Stromal cell of bone marrow (primary cell): ENCODE measurements at regions not wholly inside any gene's neighbourhood (a gene's known extent, or its start where the extent isn't known, plus 50 kb on each side); places are given as distances from the start of the nearest gene placed in this dataset.
A peak's percentile ranks its signal among the peaks of the same experiment; 100 is the strongest.

Experiments
- DNase-seq: peaks from one replicate; pipeline ENCODE4 v3.0.0-alpha.2; 2012; ENCODE audit warnings: low read depth

DNA sequence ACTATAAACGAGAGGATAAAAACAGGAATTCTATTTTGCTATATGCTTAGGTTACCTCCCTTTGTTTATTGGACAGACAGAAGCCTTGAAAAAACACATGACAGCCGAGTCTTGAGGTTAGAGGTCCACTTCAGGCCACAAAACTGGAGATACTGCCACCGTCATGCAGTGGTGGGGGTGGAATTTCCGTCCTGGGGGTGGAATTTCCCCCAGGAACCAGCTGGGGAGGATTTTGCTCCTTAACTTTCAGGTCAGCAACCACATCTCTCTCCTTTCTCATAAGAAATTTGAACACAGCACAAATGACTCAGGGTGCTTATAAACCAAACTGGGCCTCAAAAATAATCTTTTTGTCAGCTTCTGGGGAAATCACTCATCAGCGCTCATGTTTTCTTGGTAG is 545.8 kb upstream of the ADAMTS9 start:
- DNase-seq = no peak

DNA sequence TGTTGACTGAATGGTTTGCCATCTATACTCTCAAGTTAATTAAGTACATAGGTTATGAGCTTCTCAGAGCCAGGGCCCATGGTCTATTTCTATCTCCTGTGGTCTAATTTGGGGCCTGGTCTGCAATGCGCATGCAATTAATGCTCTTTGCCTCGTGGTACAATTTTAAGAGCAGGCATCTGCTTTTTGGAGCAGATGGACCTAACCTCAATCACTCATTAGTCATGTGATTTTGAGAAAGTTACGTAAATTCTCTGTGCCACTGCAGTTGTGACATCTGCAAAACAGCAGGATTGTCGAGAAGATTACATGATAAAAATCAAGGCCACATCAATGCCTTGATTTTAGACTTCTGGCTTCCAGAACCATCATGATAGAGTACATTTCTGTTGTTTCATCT is 543.7 kb upstream of the ADAMTS9 start:
- DNase-seq = no peak

DNA sequence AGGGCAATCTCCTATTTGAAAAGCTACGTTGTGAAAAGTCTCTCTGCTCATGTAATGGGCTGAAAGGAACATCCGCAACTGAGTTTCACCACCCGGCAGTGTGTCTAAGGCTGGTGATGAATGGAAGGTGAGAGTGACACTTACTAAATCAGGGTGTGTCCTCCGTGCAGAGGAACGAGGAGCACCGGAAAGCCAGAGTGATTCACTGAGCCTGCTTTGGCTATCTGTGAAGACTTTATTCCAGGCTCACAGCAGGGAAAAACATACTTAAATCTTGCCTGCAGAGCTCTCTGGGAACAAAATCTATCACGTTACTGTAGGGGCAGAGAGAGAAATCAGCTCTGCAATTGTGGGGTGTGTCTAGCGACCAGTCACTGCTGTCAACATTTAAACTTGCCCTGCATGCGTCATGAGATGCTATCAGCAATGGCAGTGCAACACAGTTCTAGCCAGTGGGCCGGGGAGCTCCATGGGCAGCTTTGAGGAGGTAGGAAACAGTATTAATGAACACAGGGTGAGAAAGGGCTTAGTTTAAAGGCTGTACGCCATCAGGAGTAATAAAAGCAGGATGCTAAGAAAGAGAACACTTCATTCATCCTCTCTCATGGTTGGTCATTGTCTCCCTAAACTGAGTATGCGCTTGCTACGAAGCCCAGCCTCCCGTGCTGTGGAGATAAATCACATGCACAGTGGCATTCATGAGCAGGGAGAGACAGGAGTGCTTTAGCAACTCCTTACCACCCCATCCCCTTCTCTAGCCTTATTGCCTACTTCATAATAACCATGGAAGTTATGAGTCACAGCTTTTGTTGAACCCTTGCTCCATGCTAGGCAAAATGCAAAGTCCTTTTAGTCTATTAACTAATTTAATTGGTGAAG is 542.7 kb upstream of the ADAMTS9 start:
- no peak for DNase-seq

DNA sequence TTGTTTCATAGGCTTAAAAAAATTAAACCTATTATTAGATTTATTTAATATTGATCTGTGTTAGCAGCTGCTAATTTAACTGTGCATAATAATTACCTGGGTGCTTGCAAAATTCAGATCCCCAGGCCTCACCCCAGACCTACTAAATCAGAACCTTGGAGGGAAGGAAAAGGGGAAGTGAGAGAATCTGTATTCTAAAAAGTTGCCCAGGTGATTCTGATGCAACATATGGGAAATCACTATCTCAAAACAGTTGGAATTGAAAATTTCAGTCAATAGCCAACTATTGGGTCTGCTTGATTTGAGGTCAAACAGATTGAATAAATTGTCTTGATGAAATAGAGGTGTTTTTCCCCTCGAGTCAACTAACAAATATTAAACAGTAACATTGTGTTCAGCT is 538.5 kb upstream of the ADAMTS9 start:
- DNase-seq = no peak

DNA sequence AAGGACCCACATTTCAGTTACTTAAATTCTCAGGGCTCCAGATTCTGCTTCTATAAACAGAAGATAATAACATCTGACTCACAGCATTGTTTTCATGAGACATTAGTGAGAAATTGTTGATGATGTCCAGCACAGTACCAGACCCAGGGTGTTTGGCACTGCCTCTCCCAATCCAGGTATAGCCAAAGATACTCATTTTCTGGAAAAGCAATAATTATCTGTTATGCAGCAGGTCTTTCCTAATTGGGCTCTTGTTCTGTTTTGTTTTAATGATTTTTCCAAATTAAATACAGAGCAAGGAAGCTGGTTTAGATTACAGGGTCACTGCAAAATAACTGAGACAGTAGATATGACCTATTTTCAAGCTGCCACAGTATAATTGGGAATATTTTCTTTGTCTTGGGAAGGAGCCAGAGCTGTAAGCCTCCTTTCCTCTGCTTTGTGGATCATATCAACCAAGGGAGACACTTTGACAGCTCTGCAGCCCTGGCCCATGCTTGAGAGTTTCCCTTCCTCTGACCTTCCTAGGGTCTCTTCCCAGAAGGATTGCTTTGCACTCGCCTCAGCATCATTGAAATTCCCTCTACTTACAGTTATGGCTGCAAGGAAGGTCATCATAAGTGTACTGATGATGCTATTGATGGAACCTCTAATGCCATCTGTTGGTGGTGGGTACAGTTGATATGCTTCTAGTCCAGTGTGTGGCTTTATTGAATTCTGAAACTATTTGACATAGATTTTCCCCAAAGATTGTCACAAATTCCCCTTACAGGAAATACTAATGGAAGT is 522.4 kb upstream of the ADAMTS9 start:
- DNase-seq = no peak

DNA sequence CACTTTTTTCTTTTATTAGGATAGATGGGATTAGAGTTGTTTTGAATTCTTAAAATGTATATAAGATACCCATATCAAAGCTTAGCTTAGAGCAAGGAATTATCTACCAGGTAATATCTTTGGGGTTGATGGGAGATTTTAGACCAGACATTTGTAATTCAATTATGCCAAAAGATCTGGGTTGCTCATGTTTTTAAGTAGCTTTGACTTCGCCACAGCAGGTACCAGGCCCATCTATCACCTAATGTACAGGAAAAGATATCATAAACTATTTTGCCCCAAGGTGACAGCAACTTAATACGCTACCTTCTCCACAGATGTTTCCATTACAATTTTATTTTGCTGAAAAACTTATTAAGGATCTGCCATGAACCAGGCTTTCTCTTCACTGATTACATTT is 514.6 kb upstream of the ADAMTS9 start:
- DNase-seq = no peak

DNA sequence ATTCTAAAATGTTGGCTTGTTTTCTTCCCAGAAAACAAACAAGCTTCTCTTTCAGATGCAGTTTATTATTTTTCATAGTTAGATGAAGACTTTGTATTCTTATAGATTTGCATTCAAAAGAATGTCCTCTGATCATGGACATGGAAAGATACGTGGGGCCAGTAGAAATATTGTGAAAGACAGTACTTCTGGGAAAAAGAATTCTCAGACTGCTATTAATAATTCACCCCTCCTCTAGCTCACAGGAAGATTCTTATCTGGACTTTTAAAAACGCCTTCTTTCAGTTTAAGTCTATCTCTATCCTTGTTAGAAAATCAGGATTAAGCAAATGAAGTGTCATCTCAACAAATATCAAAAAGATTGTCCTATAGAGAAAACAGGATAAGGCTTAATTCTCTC is 514.1 kb upstream of the ADAMTS9 start:
- DNase-seq = no peak

DNA sequence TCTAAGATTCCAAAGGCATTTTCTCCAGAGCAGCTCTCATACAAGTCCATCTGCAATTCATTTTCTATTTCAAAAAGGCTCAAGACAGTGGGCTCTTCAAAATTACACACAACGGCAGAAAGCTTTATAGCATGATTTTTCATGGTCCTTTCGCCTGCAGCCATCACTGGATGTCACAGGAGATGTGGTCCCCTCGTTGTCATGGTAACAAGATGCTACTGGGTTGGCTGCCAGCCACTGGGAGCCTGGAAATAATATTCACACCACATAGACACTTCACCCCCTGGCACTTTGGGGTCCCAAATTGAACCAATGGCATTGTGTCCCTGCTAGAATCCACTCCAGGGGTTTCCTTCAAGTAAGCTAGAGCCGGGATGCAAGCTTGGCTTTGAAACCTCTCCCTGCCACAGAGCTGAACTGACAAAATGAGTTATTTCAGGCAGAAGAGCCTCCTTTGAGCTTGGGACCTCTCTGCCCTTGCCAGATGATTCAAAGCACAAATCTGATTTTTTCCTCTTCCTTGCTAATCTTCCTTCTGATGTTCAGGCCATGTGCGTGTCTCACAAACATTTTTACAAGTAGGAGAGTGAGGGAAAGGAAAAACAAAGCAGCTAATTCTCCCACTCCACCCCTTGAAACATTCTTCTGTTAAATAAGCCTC is 512.6 kb upstream of the ADAMTS9 start:
- no peak for DNase-seq

DNA sequence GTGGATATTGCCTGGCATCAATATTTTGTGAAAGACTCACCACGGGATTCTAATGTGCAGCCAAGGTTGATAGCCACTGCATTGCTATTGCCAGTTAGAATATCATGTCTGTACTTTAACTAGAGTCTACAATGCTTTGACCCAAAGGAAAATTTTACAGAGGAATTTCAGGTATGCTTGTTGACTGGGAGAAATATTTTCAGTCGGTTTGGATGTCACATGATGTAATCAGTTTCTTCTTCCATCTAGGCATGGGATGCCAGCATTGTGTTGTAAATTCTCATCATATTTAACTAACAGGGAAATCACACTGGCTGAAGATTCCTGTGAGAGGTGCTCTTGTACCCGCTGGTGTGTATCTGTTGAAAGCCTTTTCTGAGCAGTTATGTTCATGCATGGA is 508.9 kb upstream of the ADAMTS9 start:
- DNase-seq = no peak

DNA sequence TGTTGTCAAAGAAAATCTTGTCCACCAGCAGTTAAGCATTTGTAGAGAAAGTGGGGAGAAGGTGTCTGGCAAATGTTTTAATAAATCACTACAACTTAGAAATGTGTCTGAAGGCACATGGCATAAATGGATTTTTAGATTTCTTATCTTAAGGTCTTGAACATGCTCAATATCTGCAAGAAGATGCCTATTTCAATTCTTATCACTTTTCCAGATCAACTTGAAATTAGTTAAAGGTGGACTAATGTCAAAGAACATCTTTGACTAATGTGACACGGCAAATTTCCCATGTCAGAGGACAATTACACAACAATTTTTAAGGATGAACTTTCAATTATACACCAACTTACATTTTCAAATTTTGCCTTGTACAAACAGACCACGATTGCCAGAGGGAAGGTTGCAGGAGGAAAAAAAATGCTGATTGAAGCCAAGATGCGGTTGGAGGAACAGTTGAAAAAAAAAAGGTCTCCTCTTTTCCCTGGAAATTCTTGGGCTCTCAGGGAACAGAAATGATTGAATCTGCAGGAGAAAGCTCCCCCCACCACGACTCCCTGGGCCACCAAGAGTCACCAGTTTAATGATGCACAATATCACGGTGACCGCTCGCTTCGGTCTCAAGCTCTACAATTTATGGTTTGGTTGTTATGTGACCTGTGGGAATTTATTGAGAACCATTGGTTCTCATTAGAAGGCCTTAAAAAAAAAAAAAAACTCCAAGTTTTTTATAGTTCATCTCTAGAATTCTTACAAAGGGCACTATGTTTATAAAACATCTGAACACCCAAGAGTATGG is 507.6 kb upstream of the ADAMTS9 start:
- no peak for DNase-seq

DNA sequence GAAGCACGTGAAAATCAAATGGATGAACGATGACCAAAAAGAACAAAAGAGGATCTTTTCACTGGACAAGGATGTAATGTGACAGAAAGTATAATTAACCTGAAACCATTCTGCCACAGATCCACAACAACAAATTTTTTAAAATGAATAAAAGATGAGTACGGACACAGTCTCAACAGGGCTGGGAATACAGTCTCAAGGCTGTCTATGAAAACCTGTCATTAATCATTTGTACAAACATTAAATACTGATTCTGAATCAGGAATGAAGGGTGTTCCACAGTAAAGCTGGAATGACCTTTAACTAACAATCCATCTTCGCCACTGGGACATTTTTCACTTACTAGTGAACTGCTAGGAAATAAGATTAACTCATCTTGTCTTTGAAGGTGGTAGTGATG is 506.9 kb upstream of the ADAMTS9 start:
- no peak for DNase-seq

DNA sequence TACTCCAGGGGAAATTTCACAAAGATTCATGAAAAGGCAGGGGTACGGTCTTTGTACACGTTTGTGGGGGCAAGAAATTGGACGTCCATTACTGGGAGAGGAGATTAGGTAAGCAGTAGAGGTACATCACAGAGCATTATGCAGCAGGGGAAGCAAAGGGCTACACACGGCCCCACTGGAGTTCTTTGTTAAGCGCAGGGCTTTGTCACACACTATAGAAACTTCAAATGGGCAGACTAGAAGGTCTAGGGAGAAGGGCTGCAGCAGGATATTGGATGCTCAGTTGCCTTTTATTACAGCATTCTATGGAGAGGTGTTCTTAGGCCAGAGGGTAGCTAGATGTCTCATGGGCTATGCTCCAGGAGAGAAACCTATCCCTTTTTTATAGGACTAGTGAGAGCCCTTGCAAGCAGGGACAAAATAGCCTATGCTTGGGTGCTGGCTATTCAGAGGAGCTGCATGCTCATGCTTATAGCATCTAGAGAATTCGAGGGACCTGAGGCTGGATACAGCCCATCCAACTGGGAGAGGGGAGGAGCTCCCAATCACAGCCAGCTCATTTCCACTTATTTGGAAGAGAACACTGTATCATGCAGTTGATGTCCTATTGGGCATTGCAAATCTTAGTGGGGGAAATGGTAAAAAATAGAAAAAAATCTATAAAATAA is 506.4 kb upstream of the ADAMTS9 start:
- DNase-seq = no peak

DNA sequence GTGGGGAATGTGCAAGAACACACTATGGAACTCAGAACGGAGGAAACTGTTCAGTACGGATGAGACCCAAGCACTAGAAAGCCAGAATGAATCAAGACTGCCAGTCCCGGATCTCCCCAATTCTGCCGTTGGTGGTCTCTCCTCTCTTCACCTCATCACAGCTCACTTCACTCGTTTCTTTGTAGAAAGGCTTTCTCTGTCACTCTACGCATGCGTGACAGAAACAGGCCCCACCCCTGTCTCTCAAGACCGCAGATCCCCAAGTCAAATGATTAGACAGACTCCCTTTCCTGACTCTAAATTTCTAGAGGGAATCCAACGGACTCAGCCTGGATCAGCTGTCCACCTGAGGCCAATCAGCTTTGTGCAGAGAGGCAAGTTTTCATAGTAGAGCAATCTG is 505.7 kb upstream of the ADAMTS9 start:
- no peak for DNase-seq

DNA sequence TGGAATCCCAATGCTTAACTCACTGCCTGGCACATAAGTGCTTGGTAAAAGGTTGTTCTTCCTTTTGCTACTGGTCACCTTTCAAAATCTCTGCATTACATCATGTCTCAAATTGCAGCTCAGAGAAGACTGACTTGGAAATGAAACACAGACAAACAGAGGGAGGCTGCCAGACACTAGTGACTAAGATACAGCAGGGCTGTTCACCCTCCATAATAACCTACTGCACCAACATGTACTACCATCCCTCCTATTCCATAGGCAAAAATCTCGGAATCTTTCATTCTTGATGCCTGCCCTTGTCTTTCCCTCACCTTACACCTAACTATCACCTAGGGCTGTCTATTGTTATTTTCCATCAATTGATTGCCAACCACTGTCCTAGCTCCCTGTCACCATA is 502.3 kb upstream of the ADAMTS9 start:
- no peak for DNase-seq

DNA sequence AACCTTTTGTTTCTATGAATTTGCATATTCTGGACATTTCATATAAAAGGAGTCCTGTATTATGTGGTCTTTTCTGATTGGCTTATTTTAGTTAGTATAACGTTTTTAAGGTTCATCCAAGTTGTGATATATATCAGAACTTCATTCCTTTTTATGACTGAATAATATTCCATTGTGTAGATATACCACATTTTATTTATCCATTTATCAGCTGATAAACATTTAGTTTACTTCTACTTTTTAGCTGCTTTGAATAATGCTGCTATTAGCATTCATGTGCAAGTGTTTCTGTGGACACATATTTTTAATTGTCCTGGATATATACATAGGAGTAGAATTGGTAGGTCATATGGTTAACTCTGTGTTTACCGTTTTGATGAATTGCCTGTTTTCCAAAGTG is 498.5 kb upstream of the ADAMTS9 start:
- DNase-seq = no peak

DNA sequence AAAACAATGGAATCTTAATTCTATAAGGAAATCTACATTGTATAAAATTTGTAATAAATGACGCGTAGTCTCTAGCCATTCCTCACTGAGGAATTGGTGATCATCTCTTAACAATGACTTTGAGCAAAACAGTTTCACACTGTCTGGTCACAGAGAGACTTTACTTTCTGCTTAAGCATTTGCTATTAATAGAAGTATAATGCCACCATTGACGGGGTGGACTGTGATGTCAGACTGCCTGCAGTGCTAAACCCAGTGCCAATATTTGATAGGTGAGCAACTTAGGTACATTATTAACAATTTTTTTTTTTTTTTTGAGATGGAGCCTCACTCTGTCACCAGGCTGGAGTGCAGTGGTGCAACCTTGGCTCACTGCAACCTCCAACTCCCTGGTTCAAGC is 494.9 kb upstream of the ADAMTS9 start:
- DNase-seq = no peak

DNA sequence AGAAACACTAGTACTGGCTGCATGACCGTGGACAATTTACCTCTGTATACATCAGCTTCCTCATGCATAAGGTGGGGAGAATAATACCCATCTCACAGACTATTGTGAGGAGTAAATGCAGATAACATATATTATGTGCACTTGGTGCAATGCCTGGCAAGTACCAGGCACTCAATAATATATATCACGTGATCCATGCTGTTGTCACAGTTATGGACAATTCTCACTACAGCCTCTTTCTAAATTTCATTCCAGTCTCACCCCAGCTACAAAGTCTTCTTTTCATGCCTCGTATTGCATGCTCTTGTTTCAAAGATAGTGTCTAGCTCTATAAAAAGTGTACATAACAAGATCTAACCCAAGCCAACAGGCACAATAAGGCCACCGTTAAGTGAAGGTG is 494.3 kb upstream of the ADAMTS9 start:
- no peak for DNase-seq

DNA sequence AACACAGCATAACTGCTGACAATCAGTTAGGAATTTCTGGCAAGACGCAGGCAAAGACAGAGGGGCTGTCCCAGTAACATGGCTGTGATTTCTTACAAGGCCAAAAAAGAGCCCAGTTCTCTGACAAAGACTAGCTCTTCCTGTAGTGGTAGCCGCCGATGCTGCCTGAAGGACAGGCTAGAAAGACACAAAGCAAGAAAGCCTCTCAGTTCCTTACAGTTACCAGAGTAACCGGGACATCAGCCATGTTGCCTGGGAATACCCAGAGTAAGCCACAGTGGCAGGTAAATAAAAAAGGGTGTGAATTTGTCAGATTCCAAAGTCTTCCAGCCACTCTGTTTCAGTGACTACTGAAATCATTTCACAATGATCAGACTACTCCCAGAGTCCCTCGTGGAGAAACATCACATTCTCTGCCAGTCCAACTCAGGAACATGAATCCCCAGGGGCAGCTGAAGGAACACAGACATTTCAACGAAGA is 493.6 kb upstream of the ADAMTS9 start:
- peak; percentile 7 for DNase-seq

DNA sequence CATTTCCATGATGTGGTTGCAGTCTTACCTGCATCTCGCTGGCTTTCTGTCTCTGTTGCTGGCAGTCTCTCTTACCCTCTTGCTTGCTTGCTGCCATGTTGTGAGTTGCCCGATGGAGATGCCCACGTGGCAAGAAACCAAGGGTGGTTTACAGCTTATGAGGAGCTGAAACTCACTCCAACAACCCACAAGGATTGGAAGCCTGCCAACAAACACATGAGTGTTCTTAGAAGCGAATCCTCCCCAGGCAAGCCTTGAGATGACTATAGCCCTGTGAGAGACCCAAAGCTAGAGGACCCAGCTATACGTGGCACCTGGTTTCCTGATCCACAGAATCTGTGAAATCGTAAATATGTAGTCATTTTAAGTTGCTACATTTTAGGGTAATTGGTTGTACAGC is 490.9 kb upstream of the ADAMTS9 start:
- DNase-seq = peak; percentile 13

DNA sequence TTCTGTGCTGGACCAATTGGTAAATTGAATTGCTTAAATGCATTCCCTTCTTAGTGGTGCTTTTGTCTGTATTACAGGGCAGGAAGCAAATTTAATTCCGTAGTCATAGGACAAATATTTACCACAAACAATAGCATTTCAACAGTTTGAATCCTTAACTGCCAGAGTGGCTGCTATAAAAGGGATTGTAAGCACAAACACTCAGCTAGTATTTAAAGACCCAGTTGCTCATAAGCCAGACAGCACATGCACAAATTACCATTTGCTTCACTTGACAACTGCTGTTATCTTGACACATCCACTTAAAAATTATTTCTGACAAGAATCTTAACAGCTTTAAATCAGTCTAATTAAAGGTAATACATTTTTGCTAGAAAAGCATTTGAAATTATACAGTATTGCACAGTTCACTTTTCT is 490.2 kb upstream of the ADAMTS9 start:
- DNase-seq = peak; percentile 9

DNA sequence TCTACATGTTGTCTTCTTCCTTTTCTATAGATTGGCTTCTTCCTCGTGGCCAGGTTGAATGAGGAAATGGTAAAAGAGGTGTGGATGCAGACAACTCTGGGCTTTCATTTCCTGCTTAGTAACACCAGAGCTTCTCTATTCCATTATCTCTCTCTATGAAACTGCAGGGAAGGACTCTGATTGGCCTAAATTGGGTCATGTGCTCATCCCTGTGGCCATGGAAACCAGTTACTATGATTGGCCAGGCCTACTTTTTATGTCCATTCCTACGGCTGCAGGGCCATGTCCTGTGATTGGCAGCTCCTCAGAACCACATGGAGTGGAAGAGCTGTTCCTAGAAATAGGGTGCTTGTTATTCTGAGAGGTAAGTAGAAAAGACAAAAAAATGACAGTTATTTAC is 486.9 kb upstream of the ADAMTS9 start:
- DNase-seq = no peak
